ENCODE measurements at regions not wholly inside any gene's neighbourhood (a gene's known extent, or its start where the extent isn't known, plus 50 kb on each side); places are given as distances from the start of the nearest gene placed in this dataset.
"Not testable (repeated sequence)": the region's sequence is repeated elsewhere in the genome, so short reads cannot be mapped to it uniquely, and the experiment has no call there.

- H3K9me3 Mint-ChIP-seq: no peaks in the 10 kb centered on the region
- H3K27me3 Mint-ChIP-seq: peaks cover 29% of the 10 kb centered on the region
- H3K4me1 Mint-ChIP-seq (ENCODE audit: low read depth): no peaks in the 10 kb centered on the region
- no peak overlapping the region for H3K4me3 Mint-ChIP-seq
- no peak overlapping the region for H3K27ac Mint-ChIP-seq
- H3K36me3 Mint-ChIP-seq (ENCODE audit: low read depth): no peaks in the 10 kb centered on the region
Observed at GRCh38 chr11:96483374-96483955, 93.7 kb downstream of the JRKL start.

GRCh38 chr11:96484361-96484760, 94.5 kb downstream of the JRKL start:
- H3K27ac Mint-ChIP-seq: no peak overlapping the region
- H3K4me1 Mint-ChIP-seq (ENCODE audit: low read depth): no peaks in the 10 kb centered on the region
- H3K27me3 Mint-ChIP-seq: peaks cover 26% of the 10 kb centered on the region
- H3K9me3 Mint-ChIP-seq: no peaks in the 10 kb centered on the region
- H3K4me3 Mint-ChIP-seq: no peak overlapping the region
- no peaks in the 10 kb centered on the region for H3K36me3 Mint-ChIP-seq (ENCODE audit: low read depth)

GRCh38 chr11:96486890-96487611, 97.2 kb downstream of the JRKL start:
- Mint-ChIP-seq H3K4me1 (ENCODE audit: low read depth) (no peaks in the 10 kb centered on the region), H3K27ac (no peak overlapping the region), H3K9me3 (no peaks in the 10 kb centered on the region), H3K4me3 (no peak overlapping the region), H3K36me3 (ENCODE audit: low read depth) (no peaks in the 10 kb centered on the region), H3K27me3 (peaks cover 32% of the 10 kb centered on the region)

GRCh38 chr11:96488911-96489310, 99.1 kb downstream of the JRKL start:
- peaks cover 27% of the 10 kb centered on the region for H3K27me3 Mint-ChIP-seq
- H3K4me3 Mint-ChIP-seq: not testable (repeated sequence)

GRCh38 chr11:96500440-96500839, 110.6 kb downstream of the JRKL start:
- peaks cover 3% of the 10 kb centered on the region for H3K27me3 Mint-ChIP-seq
- H3K36me3 Mint-ChIP-seq (ENCODE audit: low read depth): no peaks in the 10 kb centered on the region
- H3K4me3 Mint-ChIP-seq: no peak overlapping the region
- H3K4me1 Mint-ChIP-seq (ENCODE audit: low read depth): no peaks in the 10 kb centered on the region
- H3K27ac Mint-ChIP-seq: no peak overlapping the region
- H3K9me3 Mint-ChIP-seq: no peaks in the 10 kb centered on the region

More at GRCh38 chr11:96488911-96489310, 99.1 kb downstream of the JRKL start:
- H3K9me3 Mint-ChIP-seq; H3K36me3 Mint-ChIP-seq (ENCODE audit: low read depth); H3K4me1 Mint-ChIP-seq (ENCODE audit: low read depth); H3K27ac Mint-ChIP-seq: not testable (repeated sequence)

- Mint-ChIP-seq H3K27me3 (no peaks in the 10 kb centered on the region), H3K36me3 (ENCODE audit: low read depth) (no peaks in the 10 kb centered on the region), H3K4me1 (ENCODE audit: low read depth) (no peaks in the 10 kb centered on the region), H3K9me3 (no peaks in the 10 kb centered on the region), H3K4me3 (no peak overlapping the region), H3K27ac (no peak overlapping the region)
Observed at GRCh38 chr11:96506041-96506440, 116.2 kb downstream of the JRKL start.

- H3K4me1 Mint-ChIP-seq (ENCODE audit: low read depth): no peaks in the 10 kb centered on the region
- H3K27me3 Mint-ChIP-seq: no peaks in the 10 kb centered on the region
- H3K4me3 Mint-ChIP-seq: no peak overlapping the region
- H3K9me3 Mint-ChIP-seq: no peaks in the 10 kb centered on the region
- H3K27ac Mint-ChIP-seq: no peak overlapping the region
- H3K36me3 Mint-ChIP-seq (ENCODE audit: low read depth): no peaks in the 10 kb centered on the region
Observed at GRCh38 chr11:96506953-96507354, 117.1 kb downstream of the JRKL start.

- no peaks in the 10 kb centered on the region for H3K36me3 Mint-ChIP-seq (ENCODE audit: low read depth)
- H3K9me3 Mint-ChIP-seq: no peaks in the 10 kb centered on the region
- no peak overlapping the region for H3K27ac Mint-ChIP-seq
- H3K27me3 Mint-ChIP-seq: no peaks in the 10 kb centered on the region
- no peak overlapping the region for H3K4me3 Mint-ChIP-seq
- H3K4me1 Mint-ChIP-seq (ENCODE audit: low read depth): no peaks in the 10 kb centered on the region
Observed at GRCh38 chr11:96508861-96509260, 119.0 kb downstream of the JRKL start.

GRCh38 chr11:96520939-96521338, 131.1 kb downstream of the JRKL start:
- no peaks in the 10 kb centered on the region for H3K9me3 Mint-ChIP-seq
- H3K27me3 Mint-ChIP-seq: no peaks in the 10 kb centered on the region
- H3K27ac Mint-ChIP-seq: no peak overlapping the region
- H3K4me1 Mint-ChIP-seq (ENCODE audit: low read depth): no peaks in the 10 kb centered on the region
- no peaks in the 10 kb centered on the region for H3K36me3 Mint-ChIP-seq (ENCODE audit: low read depth)
- H3K4me3 Mint-ChIP-seq: no peak overlapping the region

- peaks cover 3% of the 10 kb centered on the region for H3K27me3 Mint-ChIP-seq
- no peaks in the 10 kb centered on the region for H3K4me1 Mint-ChIP-seq (ENCODE audit: low read depth)
- no peak overlapping the region for H3K4me3 Mint-ChIP-seq
- H3K9me3 Mint-ChIP-seq: peaks cover 8% of the 10 kb centered on the region
- H3K36me3 Mint-ChIP-seq (ENCODE audit: low read depth): no peaks in the 10 kb centered on the region
- H3K27ac Mint-ChIP-seq: no peak overlapping the region
Observed at GRCh38 chr11:96523656-96524055, 133.8 kb downstream of the JRKL start.

GRCh38 chr11:96524475-96524874, 134.7 kb downstream of the JRKL start:
- Mint-ChIP-seq H3K4me3 (no peak overlapping the region), H3K4me1 (ENCODE audit: low read depth) (no peaks in the 10 kb centered on the region), H3K9me3 (peaks cover 11% of the 10 kb centered on the region), H3K27ac (no peak overlapping the region), H3K36me3 (ENCODE audit: low read depth) (no peaks in the 10 kb centered on the region), H3K27me3 (peaks cover 6% of the 10 kb centered on the region)

GRCh38 chr11:96530473-96530872, 140.7 kb downstream of the JRKL start:
- peaks cover 20% of the 10 kb centered on the region for H3K9me3 Mint-ChIP-seq
- H3K36me3 Mint-ChIP-seq (ENCODE audit: low read depth): no peaks in the 10 kb centered on the region
- H3K4me3 Mint-ChIP-seq: no peak overlapping the region
- no peaks in the 10 kb centered on the region for H3K4me1 Mint-ChIP-seq (ENCODE audit: low read depth)
- no peak overlapping the region for H3K27ac Mint-ChIP-seq
- peaks cover 7% of the 10 kb centered on the region for H3K27me3 Mint-ChIP-seq

GRCh38 chr11:96538104-96538503, 148.3 kb downstream of the JRKL start:
- Mint-ChIP-seq H3K27ac (no peak overlapping the region), H3K27me3 (peaks cover 4% of the 10 kb centered on the region), H3K9me3 (no peaks in the 10 kb centered on the region), H3K4me1 (ENCODE audit: low read depth) (no peaks in the 10 kb centered on the region), H3K4me3 (no peak overlapping the region), H3K36me3 (ENCODE audit: low read depth) (no peaks in the 10 kb centered on the region)

GRCh38 chr11:96538622-96539021, 148.8 kb downstream of the JRKL start:
- Mint-ChIP-seq H3K4me1 (ENCODE audit: low read depth) (no peaks in the 10 kb centered on the region), H3K36me3 (ENCODE audit: low read depth) (no peaks in the 10 kb centered on the region), H3K4me3 (no peak overlapping the region), H3K27me3 (peaks cover 4% of the 10 kb centered on the region), H3K9me3 (no peaks in the 10 kb centered on the region), H3K27ac (no peak overlapping the region)

- Mint-ChIP-seq H3K4me3 (no peak overlapping the region), H3K36me3 (ENCODE audit: low read depth) (no peaks in the 10 kb centered on the region), H3K27ac (no peak overlapping the region), H3K27me3 (peaks cover 4% of the 10 kb centered on the region), H3K4me1 (ENCODE audit: low read depth) (no peaks in the 10 kb centered on the region), H3K9me3 (no peaks in the 10 kb centered on the region)
Observed at GRCh38 chr11:96540875-96541274, 151.1 kb downstream of the JRKL start.

- H3K4me3 Mint-ChIP-seq: no peak overlapping the region
- no peaks in the 10 kb centered on the region for H3K36me3 Mint-ChIP-seq (ENCODE audit: low read depth)
- no peak overlapping the region for H3K27ac Mint-ChIP-seq
- H3K9me3 Mint-ChIP-seq: no peaks in the 10 kb centered on the region
- peaks cover 4% of the 10 kb centered on the region for H3K27me3 Mint-ChIP-seq
- H3K4me1 Mint-ChIP-seq (ENCODE audit: low read depth): no peaks in the 10 kb centered on the region
Observed at GRCh38 chr11:96543177-96543576, 153.4 kb downstream of the JRKL start.
